Neural cell (in vitro differentiated cells): ENCODE measurements at regions not wholly inside any gene's neighbourhood (a gene's known extent, or its start where the extent isn't known, plus 50 kb on each side); places are given as distances from the start of the nearest gene placed in this dataset.

ENCODE experiments used
- H2AFZ ChIP-seq: fragments of 200-600, 300-800 bp; sonication (generic), shearing (Covaris generic); 2 replicates; pipeline ENCODE4 v1.6.0; 2014; ENCODE audit warnings: low read depth, mild to moderate bottlenecking, antibody characterized with exemption, low read length, moderate library complexity
- H3F3A ChIP-seq: fragments of 200-600 bp; shearing (Covaris generic); 2 replicates; pipeline ENCODE4 v1.6.1; 2016; ENCODE audit warnings: mild to moderate bottlenecking, moderate library complexity, mixed read lengths, antibody characterized with exemption, low read length; ENCODE audit not compliant: insufficient read depth, poor library complexity, severe bottlenecking
- H3K27ac ChIP-seq: fragments of 200-600, 300-800 bp; sonication (generic), shearing (Covaris generic); 2 replicates; pipeline ENCODE4 v1.5.1; 2014; ENCODE audit warnings: mild to moderate bottlenecking, low read length, moderate library complexity
- H3K27me3 ChIP-seq: fragments of 300-800, 200-600 bp; sonication (generic), shearing (Covaris generic); 2 replicates; pipeline ENCODE4 v1.6.0; 2014; ENCODE audit warnings: mild to moderate bottlenecking, low read depth, low read length, moderate library complexity; ENCODE audit not compliant: insufficient read depth
- H3K36me3 ChIP-seq: fragments of 300-800, 200-600 bp; sonication (generic), shearing (Covaris generic); 2 replicates; pipeline ENCODE4 v1.5.1; 2014; ENCODE audit warnings: mild to moderate bottlenecking, antibody characterized with exemption, low read length, moderate library complexity; ENCODE audit not compliant: insufficient read depth
- H3K4me2 ChIP-seq: fragments of 300-800, 200-600 bp; sonication (generic), shearing (Covaris generic); 2 replicates; pipeline ENCODE4 v1.6.0; 2014; ENCODE audit warnings: mild to moderate bottlenecking, low read length
- H3K4me3 ChIP-seq: fragments of 300-800, 200-600 bp; sonication (generic), shearing (Covaris generic); 2 replicates; pipeline ENCODE4 v1.5.1; 2014; ENCODE audit warnings: mild to moderate bottlenecking, low read length, moderate library complexity
- H3K79me2 ChIP-seq: fragments of 200-600 bp; shearing (Covaris generic); replicated peaks from 2 replicates; pipeline ENCODE4 v1.6.0; 2014; ENCODE audit warnings: mild to moderate bottlenecking, low read length, moderate library complexity; ENCODE audit not compliant: insufficient read depth
- H3K9ac ChIP-seq: fragments of 300-800, 200-600 bp; sonication (generic), shearing (Covaris generic); 2 replicates; pipeline ENCODE4 v1.6.1; 2016; ENCODE audit warnings: mild to moderate bottlenecking, low read length, mixed read lengths
- H3K9me2 ChIP-seq: fragments of 200-600 bp; shearing (Covaris generic); 2 replicates; pipeline ENCODE4 v1.6.1; 2016; ENCODE audit warnings: mild to moderate bottlenecking, low read length, mixed read lengths; ENCODE audit not compliant: insufficient read depth
- H3K9me3 ChIP-seq: fragments of 200-600, 300-800 bp; sonication (generic), shearing (Covaris generic); 2 replicates; pipeline ENCODE4 v1.6.1; 2016; ENCODE audit warnings: mild to moderate bottlenecking, mixed run types, low read length, moderate library complexity, mixed read lengths
- H4K20me1 ChIP-seq: fragments of 200-600 bp; shearing (Covaris generic); 2 replicates; pipeline ENCODE4 v1.6.1; 2016; ENCODE audit warnings: mild to moderate bottlenecking, mixed run types; ENCODE audit not compliant: insufficient read depth
- CTCF ChIP-seq: fragments of 450-650 bp; IDR thresholded peaks from 2 replicates; pipeline ENCODE4 v1.5.1; 2014; ENCODE audit warnings: antibody characterized with exemption, mild to moderate bottlenecking, moderate library complexity; ENCODE audit not compliant: poor library complexity, severe bottlenecking
- EP300 ChIP-seq: fragments of 450-650 bp; conservative IDR thresholded peaks from 2 replicates; pipeline ENCODE4 v1.6.1; 2014; ENCODE audit warnings: antibody characterized with exemption, mild to moderate bottlenecking, moderate library complexity; ENCODE audit not compliant: poor library complexity, severe bottlenecking
- EZH2 ChIP-seq: fragments of 200-600, 300-800 bp; shearing (Covaris generic), sonication (generic); IDR thresholded peaks from 2 replicates; pipeline ENCODE4 v1.6.1; 2014; ENCODE audit warnings: antibody characterized with exemption, low read length, borderline replicate concordance, mild to moderate bottlenecking; ENCODE audit not compliant: insufficient read depth, poor library complexity, severe bottlenecking
- MXI1 ChIP-seq: fragments of 450-650 bp; conservative IDR thresholded peaks from 2 replicates; pipeline ENCODE4 v1.6.1; 2014; ENCODE audit warnings: antibody characterized with exemption, mild to moderate bottlenecking; ENCODE audit not compliant: poor library complexity, severe bottlenecking
- POLR2AphosphoS5 ChIP-seq: IDR thresholded peaks from 2 replicates; pipeline ENCODE4 v1.6.1; 2012
- RAD21 ChIP-seq: fragments of 450-650 bp; conservative IDR thresholded peaks from 2 replicates; pipeline ENCODE4 v1.6.1; 2014; ENCODE audit warnings: antibody characterized with exemption, mild to moderate bottlenecking, moderate library complexity
- REST ChIP-seq: IDR thresholded peaks from 2 replicates; pipeline ENCODE4 v1.6.1; 2012; ENCODE audit warnings: borderline replicate concordance
- SMC3 ChIP-seq: fragments of 450-650 bp; conservative IDR thresholded peaks from 2 replicates; pipeline ENCODE4 v1.6.1; 2014; ENCODE audit warnings: antibody characterized with exemption, mild to moderate bottlenecking, moderate library complexity; ENCODE audit not compliant: poor library complexity
- TAF1 ChIP-seq: IDR thresholded peaks from 2 replicates; pipeline ENCODE4 v1.6.1; 2012; ENCODE audit warnings: low read depth

GRCh38 chr2:158041400-158041799 is 60.3 kb upstream of the UPP2 start:
- TF ChIP-seq CTCF, result no peak
- Histone ChIP-seq H3K4me2 (no peak overlapping the region), H3F3A (no peaks in the 10 kb centered on the region), H3K27me3 (no peaks in the 10 kb centered on the region), H2AFZ (no peak overlapping the region), H3K79me2 (no peaks in the 10 kb centered on the region), H3K4me3 (no peak overlapping the region), H3K36me3 (no peaks in the 10 kb centered on the region), H3K27ac (no peak overlapping the region), H3K9me2 (no peaks in the 10 kb centered on the region), H3K9me3 (no peaks in the 10 kb centered on the region), H3K9ac (no peak overlapping the region), H4K20me1 (no peaks in the 10 kb centered on the region)

- no peak overlapping the region for H3K4me3 ChIP-seq
- H3K9me2 ChIP-seq, result no peaks in the 10 kb centered on the region
- no peaks in the 10 kb centered on the region for H3K9me3 ChIP-seq
These were observed 62.8 kb upstream of the UPP2 start for GRCh38 chr2:158038901-158039300.

More at GRCh38 chr2:158038901-158039300, 62.8 kb upstream of the UPP2 start:
- Histone ChIP-seq H3F3A (no peaks in the 10 kb centered on the region), H3K27me3 (no peaks in the 10 kb centered on the region), H3K4me2 (no peak overlapping the region), H3K9ac (no peak overlapping the region), H2AFZ (no peak overlapping the region), H4K20me1 (no peaks in the 10 kb centered on the region), H3K79me2 (no peaks in the 10 kb centered on the region), H3K27ac (no peak overlapping the region), H3K36me3 (no peaks in the 10 kb centered on the region)
- no peak for TF ChIP-seq SMC3
- TF ChIP-seq REST, result no peak
- TF ChIP-seq CTCF, result no peak
- no peak for TF ChIP-seq POLR2AphosphoS5
- no peak for TF ChIP-seq MXI1
- no peak for TF ChIP-seq EZH2
- no peak for TF ChIP-seq EP300
- TF ChIP-seq TAF1, result no peak
- TF ChIP-seq RAD21, result no peak
